GM18511 (cell line): ENCODE measurements at regions not wholly inside any gene's neighbourhood (a gene's known extent, or its start where the extent isn't known, plus 50 kb on each side); places are given as distances from the start of the nearest gene placed in this dataset.
A peak's percentile ranks its signal among the peaks of the same experiment; 100 is the strongest.

Source experiments
- ATAC-seq: cut with Tn5 transposase; IDR thresholded peaks from one replicate; pipeline ENCODE4 v1.9.1; 2021; ENCODE audit warnings: mild to moderate bottlenecking, moderate library complexity; ENCODE audit not compliant: unreplicated experiment

DNA sequence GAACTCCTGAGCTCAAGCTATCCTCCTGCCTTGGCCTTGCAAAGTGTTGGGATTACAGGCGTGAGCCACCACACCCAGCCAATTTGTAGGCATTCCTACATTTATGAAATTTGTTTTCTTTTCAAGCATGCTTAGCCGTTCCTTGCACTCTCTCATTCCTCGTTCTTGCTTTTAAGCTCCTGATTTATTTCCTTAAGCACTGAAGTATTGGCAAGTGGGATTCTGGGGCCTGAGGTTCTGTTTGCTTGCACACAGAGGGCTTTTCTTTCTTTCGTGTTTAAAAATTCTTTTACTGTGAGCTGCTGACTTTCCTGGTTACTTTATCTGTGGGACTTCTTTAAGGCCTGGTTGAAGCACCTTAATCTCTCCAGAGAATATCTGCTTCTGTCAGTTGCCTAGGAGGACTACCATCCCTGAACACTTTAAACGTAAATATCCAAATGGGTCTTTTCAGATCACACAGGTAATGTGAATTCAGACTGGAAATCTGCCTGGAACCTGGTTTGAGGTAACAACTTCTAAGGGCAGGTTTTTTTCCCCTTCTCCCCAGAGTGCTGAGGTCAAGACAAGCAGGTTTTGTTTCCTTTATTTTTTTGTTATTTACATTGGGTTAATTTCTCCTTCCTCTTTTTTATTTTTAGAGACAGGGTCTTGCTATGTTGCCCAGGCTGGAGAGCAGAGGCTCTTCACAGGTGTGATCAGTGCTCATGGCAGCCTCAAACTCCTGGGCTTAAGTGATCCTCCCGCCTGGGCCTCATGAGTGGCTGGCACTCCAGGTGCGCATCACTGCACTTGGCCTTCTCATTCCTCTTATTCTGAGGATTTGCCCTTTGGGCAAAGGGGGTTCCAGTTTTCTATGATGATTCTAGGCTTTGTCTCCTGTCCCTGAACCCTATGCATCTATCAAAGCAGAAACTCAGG lies 102.9 kb downstream of the PFKFB3 start:
- ATAC-seq, result no peak

DNA sequence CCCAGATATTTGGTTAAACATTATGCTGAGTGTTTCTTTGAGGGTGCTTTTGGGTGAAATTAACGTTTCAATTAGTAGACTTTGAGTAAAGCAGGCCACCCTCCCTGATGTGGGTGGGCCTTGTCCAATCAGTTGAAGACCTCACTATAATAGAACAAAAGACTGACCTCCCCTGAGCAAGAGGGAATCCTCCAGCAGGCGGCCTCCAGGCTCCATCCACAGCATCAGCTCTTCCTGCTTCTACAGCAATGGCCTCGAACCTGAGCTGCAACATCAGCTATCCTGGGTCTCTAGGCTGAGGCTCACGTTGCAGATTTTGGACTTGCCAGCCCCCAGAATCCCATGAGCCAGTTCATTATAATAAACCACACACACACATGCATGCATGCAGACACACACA lies 104.2 kb downstream of the PFKFB3 start:
- ATAC-seq, result no peak

DNA sequence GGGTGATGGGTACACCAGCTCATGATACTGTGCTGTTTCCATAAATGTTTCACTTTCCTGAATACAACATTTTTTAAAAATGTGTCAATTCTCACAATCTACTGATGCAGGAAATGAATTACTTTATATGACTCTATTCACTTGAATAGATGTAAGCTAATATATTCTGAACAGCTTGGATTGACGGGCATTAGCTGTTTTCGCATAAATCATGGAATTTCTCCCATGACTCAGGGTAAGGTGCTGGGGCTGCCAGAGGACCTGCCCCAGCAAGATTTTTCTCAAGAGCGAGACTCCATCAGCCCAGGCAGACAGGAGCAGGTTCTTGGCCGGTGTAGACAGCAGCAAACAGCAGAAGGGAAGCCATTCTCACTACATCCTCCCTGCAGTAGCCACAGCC lies 107.1 kb downstream of the PFKFB3 start:
- ATAC-seq, result no peak

DNA sequence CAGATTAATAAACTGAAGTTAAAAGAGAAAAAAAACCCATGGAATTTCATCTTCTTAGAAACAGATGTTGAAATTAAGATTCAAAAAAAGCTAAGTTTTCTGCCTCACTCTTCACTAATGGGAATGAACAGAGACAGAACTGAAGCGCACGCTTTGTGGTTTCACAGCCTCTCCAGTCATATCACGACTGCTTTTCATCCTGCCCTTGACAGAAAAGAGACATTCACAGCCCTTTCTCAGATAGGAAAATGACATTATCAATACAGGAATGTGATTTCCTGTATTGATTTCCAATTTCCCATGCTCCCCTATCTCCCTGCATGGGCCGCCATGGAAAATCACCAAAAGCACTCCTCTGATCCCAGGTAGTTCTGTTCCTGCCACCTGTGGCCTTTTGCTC lies 108.2 kb downstream of the PFKFB3 start:
- ATAC-seq, result no peak

DNA sequence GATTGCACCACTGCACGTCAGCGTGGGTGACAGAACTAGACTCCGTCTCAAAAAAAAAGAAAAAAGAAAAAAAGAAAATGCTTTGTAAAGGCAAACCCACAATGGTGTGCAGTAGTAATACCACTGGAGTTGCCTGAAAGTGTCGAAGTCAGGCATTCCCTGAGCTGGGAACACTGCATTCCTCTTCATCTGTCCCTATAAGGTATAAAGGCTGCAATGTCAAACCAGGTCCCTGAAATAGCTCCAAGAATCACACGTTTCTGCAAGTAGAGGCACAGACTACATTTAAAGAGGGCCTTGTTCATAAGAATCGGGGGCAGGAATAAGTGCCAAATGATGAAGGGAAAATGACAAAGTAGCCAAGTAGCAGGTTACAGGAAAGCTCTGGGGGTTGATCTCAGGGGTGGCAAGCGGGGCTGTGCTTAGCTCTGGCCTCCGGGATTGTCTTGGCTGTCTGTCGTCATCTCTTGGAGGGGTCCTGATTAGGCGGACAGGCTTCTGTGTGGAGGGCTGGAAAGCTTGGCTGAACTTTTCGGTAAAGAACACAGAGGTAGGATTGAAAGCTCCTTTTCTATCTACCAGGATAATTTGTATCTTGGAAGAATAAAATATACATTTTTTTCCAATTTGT lies 109.1 kb downstream of the PFKFB3 start:
- ATAC-seq, result no peak

DNA sequence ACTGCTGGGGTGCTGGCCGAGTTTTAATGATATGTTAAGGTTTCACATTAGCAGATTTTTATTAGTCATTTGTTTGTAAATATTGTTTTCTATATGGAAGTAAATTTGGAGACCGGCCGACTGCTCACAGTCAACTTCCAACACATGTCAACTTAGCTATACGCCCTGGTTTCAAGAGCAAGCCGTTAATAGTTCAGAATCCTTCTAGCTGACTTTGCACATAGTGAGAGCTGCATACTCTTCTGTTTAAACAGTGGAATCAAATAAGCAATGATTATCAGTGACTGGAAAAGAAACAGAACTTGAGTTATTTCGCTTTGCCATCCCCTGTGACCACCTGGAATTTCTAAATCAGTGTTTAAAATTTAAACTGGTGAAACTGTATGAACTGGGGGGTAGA lies 109.9 kb downstream of the PFKFB3 start:
- no peak for ATAC-seq

DNA sequence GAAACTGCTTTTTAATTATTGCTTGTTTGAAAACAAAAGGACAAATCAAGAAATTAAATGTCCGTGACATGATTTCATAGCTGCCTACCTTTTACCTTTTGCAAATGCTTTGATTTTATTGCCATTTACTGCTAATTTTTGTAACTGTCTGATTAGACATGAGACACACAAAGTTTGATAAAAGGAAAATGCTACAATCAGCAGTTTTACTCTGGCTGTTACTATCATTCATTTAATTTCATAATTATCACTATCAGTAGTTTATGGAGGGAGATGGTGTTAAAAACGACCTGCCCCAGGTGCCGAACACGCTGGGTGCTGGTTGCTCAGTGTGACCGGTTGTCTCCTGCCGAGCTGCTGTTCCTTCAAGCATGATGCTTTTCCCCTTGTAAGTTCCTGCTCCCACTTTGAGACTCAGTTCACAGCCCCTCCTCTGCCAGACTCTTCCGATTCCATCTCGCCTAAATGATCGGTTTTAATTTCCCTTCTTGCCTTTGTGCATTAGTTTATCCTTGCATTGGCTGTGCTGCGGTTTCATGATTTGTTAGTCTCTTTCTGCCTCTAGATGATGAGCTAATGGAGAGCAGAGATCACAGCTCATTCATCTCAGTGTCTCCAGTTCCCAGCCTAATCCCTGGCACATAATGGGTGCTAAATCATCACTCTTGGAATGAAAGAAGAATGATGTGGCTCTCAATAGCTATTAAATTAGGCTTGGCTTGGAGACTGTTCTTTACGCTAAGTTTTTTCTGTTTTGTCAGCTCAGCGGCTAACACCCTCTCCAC lies 110.6 kb downstream of the PFKFB3 start:
- ATAC-seq, result no peak

DNA sequence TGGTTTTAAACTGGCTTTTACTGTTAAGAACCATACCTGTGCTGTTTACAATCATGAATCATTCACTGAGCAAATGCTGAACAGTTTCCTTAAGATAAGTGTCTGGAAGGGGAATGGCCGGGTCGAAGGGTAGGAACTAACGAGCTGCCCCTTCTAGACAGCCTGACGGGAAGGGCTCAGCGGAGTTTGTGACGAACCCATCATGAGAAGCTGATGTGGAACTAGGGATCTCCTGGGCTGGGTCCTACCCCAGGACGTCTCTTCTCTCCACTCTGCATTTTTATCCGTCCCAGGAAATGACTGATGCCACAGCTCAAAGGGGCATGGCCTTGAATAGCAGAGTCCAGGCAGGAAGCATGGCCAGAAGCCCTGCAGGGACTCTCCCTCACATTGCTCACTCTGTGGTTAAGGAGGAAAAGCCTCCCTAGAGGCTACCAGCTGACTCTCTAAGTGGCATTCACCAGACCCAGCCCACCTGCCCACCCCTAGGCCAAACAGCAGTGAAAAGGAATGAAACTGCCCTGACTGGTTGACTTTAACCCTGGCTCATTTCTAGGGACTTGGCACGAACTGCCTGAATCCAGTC lies 112.0 kb downstream of the PFKFB3 start:
- no peak for ATAC-seq

DNA sequence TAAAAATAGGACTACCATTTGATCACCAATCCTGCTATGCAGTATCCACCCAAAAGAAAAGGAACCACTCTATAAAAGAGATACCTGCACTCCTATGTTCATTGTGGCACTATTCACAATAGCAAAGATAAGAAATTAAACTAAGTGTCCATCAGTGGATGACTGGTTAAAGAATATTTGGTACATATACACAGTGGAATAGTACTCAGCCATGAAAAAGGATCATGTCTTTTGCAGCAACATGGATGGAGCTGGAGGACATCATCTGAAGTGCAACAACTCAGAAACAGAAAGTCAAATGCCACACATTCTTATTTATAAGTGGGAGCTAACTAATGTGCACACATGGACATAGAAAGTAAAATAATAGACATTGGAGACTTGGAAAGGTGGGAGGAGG lies 116.4 kb downstream of the PFKFB3 start:
- no peak for ATAC-seq

DNA sequence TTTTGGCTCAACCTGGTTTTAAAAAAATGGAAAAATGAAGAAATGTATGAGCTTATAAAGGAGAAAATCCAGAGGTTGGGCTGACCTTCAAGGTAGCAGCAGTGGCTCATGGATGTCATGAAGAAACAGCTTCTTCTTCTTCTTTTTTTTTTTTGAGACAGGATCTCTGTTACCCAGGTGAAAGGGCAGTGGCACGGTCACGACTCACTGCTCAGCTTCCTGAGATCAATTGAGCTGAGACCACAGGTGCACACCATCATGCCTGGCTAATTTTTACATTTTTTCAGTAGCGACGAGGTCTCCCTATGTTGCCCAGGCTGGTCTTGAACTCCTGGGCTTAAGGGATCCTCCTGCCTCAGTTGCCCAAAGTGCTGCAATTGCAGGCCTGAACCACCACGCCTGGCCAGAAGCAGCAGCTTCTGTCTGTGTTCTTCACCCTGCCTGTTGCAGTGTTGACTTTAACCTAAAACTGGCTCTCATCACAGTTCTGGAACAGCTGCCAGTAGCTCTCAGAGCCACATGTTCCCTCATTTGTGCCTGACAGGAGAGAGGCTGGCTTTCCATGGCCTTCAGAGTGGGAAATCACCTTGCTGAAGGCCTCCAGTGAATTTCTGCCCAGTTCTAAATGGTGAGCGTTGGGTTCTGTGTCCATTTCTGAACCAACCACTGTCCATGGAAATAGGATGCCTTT lies 117.7 kb downstream of the PFKFB3 start:
- peak; percentile 96 for ATAC-seq

DNA sequence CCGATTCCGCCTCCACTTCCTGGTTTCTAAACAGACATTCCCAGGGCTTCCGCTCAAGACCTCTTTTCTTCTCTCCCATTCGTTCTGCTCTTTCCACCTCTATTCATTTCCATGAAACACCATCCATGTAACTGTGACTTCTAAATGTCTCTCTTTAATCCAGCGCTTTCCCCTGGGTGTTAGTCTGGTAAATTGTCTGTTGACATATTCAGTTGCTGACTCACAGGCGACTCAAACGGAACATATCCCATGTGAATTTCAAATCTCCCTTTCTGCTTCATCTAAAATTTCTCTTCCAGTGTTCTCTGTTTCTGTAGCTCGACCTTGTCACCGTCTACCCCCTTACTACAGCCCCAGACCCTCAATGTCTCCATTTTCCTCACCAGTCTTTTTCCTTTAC lies 119.1 kb downstream of the PFKFB3 start:
- no peak for ATAC-seq

DNA sequence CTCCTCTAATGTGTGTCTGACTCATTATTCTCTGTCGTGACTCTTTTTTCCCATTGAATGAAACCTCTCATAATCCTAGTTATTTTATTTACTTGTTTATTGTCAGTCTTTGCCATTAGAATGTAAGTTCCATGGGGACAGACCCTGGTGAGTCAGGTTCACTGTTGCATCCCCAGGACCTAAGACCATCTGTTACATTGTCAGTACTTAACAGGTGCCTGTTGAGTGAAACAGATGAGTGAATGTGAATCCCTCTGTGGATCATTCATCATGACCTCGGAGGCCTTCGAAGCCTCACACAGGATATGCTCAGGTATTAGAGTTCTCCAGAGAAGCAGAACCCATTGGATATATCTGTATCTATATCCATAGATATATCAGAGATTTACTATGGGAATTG lies 120.1 kb downstream of the PFKFB3 start:
- no peak for ATAC-seq

DNA sequence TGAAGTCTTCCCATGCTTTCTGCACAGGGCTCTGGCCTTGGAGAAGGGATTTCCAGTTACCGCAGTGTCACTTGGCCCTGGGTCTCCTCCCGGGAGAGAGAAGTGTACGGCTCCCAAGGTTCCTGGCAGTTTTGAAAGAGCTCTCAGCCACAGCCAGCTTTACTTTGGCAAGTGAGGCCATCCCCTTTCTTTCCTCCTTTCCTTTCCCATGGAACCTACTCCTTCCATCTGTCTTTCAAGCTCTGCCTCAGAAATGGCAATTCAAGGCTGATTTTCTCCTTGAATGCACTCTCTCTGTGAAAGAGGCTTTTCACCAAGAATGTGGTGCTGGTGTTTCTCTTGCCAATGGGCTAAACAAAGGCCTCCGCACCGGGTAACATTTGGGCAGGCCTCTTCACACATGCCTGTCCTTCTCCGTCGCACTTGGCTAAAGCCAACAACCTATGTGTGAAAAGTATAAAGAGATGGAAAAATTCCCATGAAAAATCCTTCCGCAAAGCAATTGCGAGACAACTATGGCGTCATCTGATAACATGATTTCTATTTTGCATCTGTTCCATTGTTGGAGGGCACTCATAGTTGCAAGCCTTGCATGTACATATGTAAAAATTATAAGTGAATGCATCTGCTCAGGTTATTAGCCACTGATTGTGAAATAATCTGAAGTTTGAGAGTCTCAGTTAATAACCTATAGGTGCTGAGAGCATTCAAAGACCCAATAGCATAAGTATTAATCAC lies 125.4 kb downstream of the PFKFB3 start:
- no peak for ATAC-seq

DNA sequence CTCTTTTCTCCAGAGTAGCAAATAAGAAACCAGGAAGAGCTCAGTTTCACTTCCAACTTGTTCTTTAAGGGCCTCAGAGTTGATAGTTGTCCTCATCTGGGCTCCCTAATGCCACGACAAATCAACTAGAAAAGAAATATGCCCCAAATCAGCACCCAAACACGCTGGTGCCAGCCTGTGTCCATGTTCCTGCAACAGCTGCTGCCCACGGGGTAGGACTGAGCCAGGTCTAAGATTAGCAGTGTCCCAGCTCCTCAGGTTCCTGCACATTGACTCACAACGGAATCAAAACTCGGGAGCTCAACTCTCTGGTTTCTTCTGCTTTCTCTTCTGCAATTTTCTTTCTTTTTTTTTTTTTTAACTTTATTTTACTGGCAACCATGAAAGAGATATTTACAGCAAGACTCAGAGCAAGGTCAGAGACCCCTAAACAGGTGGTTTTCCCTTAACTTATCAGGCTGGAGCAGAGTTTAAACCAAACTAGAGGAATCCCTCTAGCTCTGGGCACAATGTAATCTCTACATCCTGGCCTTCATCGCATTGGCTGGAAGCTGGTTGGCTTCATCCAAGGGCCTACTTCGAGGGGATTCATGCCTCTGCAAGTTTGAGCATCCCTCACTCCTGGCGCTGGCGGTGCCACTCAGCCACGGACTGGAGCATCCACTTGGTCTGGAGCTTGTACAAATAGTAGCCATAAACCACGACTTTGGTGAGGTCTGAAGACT lies 126.1 kb downstream of the PFKFB3 start:
- no peak for ATAC-seq

DNA sequence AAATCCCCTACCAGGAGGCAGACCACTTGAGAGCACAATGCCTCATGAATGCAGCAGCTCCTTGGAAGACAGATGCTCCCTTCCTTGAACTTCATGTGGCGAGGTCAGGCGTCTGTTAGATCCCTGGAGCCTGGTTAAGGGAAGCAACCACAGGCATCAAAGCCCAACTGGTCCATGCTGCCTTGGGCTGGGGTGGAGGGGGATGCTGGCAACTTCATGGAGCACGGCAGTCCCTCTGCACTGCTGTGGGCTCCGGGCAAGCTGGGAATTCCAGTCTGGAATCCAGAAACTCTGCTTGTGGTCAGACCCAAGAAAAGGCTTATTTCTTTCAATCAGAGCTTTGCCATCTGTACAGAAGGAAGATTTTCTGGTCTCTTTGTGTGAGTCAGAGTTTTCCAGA lies 130.4 kb downstream of the PFKFB3 start:
- no peak for ATAC-seq

DNA sequence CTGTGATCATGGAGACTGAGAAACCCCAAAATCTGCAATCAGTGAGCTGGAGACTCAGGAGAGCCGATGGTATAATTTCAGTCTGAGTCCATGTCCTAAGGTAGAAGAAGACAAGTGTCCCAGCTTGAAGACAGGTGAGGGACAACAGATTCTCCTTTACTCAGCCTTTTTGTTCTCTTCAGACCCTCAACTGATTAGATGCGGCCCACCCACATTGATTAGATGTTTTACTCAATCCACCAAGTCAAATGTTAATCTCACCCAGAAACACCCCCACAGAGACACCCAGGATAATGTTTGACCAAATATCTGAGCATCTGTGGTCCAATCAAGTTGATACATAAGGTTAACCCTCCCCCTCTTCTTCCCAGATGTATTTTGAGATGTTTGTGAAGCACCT lies 131.2 kb downstream of the PFKFB3 start:
- no peak for ATAC-seq

DNA sequence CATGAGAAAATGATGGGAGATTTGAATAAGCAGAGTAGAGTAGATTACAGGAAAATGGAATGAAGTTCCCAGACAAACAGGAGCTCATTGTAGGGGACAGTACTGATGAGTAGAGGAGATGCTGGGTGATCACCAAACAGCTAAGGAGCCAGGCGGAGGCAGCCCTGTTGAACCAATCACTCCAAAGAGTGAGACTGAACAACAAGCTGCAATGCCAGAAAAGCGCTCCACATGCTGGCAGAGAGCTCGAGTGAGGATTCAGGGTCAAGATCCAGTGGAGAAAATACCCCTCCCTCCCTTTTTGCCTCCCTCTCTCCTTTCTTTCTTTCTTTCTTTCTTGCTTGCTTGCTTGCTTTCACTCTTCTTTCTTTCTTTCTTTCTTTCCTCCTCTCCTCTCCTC lies 133.3 kb downstream of the PFKFB3 start:
- ATAC-seq, result no peak

DNA sequence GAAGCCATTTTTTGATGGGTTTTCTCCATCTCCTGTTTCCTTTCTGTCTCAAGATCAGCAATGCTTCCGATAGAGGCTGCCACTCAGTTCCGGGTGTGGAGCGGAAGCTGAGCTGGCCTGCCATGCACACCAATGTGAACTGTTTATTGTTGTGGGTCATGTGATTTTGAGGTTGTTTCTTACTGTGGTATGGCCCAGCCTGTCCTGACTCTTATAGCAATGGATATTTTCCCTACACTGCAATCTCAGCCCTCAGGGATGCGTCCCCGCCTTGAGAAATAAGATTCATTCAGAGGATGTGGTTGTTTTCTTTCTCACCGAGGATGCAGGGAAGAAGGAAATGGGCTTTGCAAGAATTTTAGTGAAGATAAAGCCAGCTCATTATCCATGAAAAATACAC lies 134.7 kb downstream of the PFKFB3 start:
- no peak for ATAC-seq

DNA sequence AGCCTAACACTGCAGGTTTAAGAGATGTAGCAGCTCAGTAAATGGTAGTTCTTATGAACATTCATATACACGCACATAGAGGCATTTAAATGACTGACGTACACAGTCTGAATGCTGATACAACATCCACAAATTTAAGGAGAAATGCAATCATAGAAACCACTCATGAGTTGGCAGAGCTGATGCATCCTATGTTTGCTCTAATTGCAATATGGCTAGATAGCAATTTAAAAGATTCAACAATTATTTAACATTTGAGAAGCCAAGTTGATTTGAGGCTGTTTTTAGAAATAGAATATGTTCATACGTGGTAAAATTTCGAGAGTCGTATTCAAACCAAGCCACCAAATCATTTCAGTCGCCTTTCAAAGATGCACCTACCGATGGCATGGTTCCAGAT lies 135.6 kb downstream of the PFKFB3 start:
- no peak for ATAC-seq
